HCT116 (cell line): ENCODE measurements at regions not wholly inside any gene's neighbourhood (a gene's known extent, or its start where the extent isn't known, plus 50 kb on each side); places are given as distances from the start of the nearest gene placed in this dataset.

Experiments
- ATAC-seq: fragments of 200-7000 bp; cut with Tn5 transposase; 2 replicates; pipeline ENCODE4 v1.9.1; 2020; ENCODE audit warnings: mild to moderate bottlenecking, moderate library complexity
- BruUV-seq: library from RNA; stranded (reverse); fragments of 400-500 nt; replicated peaks from 2 replicates; lab custom pipeline; 2021; lab: Mats Ljungman, UMichigan
- CTCF ChIA-PET: fragments of 300-600 bp; sonication (Branson Sonifier 250); formaldehyde crosslinking; loops from one replicate; lab custom pipeline; 2021; ENCODE audit warnings: antibody characterized with exemption; lab: Charles Lee
- POLR2A ChIA-PET: fragments of 300-600, 350-600 bp; sonication (Branson Sonifier 250); formaldehyde crosslinking; loops from one replicate; lab custom pipeline; 2021; ENCODE audit warnings: antibody characterized with exemption; lab: Charles Lee
- RAD21 ChIA-PET, 2 experiments: fragments of 300-600 bp; sonication (Branson Sonifier 250); formaldehyde crosslinking; loops; one replicate each; lab custom pipeline; 2023; ENCODE audit warnings: low total read pairs in 2 of 2; ENCODE audit not compliant: uncharacterized antibody in 2 of 2, unreplicated experiment in 2 of 2, low non-redundant PET in 1 of 2; lab: Charles Lee
- DNase-seq: peaks from one replicate; pipeline ENCODE4 v3.0.0-alpha.2; 2010; ENCODE audit warnings: low read depth, low spot score
- H2AFZ ChIP-seq: fragments of 200-600 bp; shearing (Covaris generic), sonication (generic); 2 replicates; pipeline ENCODE4 v1.6.1; 2017; ENCODE audit warnings: low read depth, mixed run types, mixed read lengths, antibody characterized with exemption, low read length; ENCODE audit not compliant: poor library complexity, severe bottlenecking
- H3K27ac ChIP-seq: 2 replicates; pipeline ENCODE4 v1.5.1; 2012; ENCODE audit warnings: low read depth, low read length
- H3K27me3 ChIP-seq: fragments of 200-600 bp; sonication (generic); 2 replicates; pipeline ENCODE4 v1.6.1; 2016; ENCODE audit warnings: mixed run types, low read length, mixed read lengths; ENCODE audit not compliant: insufficient read depth
- H3K36me3 ChIP-seq, 2 experiments: fragments of 200-500 bp in 1 of 2; fragments of 200-600 bp in 1 of 2; sonication (Bioruptor generic) in 1 of 2; sonication (generic) in 1 of 2; 2 replicates each; pipeline versions ENCODE4 v1.5.1 to v1.6.1; 2014 to 2016; ENCODE audit warnings: low read length in 2 of 2, inconsistent platforms in 1 of 2, mixed read lengths in 1 of 2, mixed run types in 1 of 2; ENCODE audit not compliant: insufficient read depth in 2 of 2, control insufficient read depth in 1 of 2
- H3K4me1 ChIP-seq, 2 experiments: fragments of 200-600 bp in 1 of 2; sonication (generic) in 1 of 2; 2 replicates each; pipeline versions ENCODE4 v1.5.1 to v1.6.1; 2012 to 2017; ENCODE audit warnings: low read length in 2 of 2, inconsistent platforms in 1 of 2, mild to moderate bottlenecking in 1 of 2, mixed read lengths in 1 of 2, mixed run types in 1 of 2, moderate library complexity in 1 of 2; ENCODE audit not compliant: insufficient read depth in 2 of 2, control insufficient read depth in 1 of 2
- H3K4me2 ChIP-seq: fragments of 200-600 bp; sonication (generic); 2 replicates; pipeline ENCODE4 v1.6.1; 2017; ENCODE audit warnings: mixed run types, low read length, mixed read lengths
- H3K4me3 ChIP-seq, 2 experiments: fragments of 200-600 bp in 1 of 2; sonication (generic) in 1 of 2; replicated peaks in 1 of 2; 2 replicates each; pipeline ENCODE4 v1.5.1; 2011 to 2016; ENCODE audit warnings: low read length in 2 of 2, control low read depth in 1 of 2, low read depth in 1 of 2, mild to moderate bottlenecking in 1 of 2, mixed read lengths in 1 of 2, mixed run types in 1 of 2
- H3K79me2 ChIP-seq: fragments of 200-600 bp; sonication (generic); 2 replicates; pipeline ENCODE4 v1.6.1; 2017; ENCODE audit warnings: mild to moderate bottlenecking, mixed run types, low read length, moderate library complexity, mixed read lengths; ENCODE audit not compliant: insufficient read depth
- H3K9ac ChIP-seq: fragments of 200-600 bp; sonication (generic); 2 replicates; pipeline ENCODE4 v1.6.1; 2016; ENCODE audit warnings: low read length, mixed read lengths
- H3K9me2 ChIP-seq: fragments of 200-600 bp; sonication (generic), shearing (Covaris generic); 2 replicates; pipeline ENCODE4 v1.6.1; 2017; ENCODE audit warnings: mixed run types, mild to moderate bottlenecking, moderate library complexity; ENCODE audit not compliant: insufficient read depth
- H3K9me3 ChIP-seq, 2 experiments: fragments of 200-500 bp in 1 of 2; fragments of 200-600 bp in 1 of 2; sonication (Bioruptor generic) in 1 of 2; sonication (generic) in 1 of 2; 2 replicates each; pipeline ENCODE4 v1.6.1; 2014 to 2017; ENCODE audit warnings: low read length in 2 of 2, mixed read lengths in 2 of 2, inconsistent platforms in 1 of 2, low read depth in 1 of 2, mild to moderate bottlenecking in 1 of 2, mixed run types in 1 of 2, moderate library complexity in 1 of 2; ENCODE audit not compliant: control insufficient read depth in 1 of 2, insufficient read depth in 1 of 2
- H4K20me1 ChIP-seq: fragments of 200-600 bp; sonication (generic), shearing (Covaris generic); 2 replicates; pipeline ENCODE4 v1.6.1; 2017; ENCODE audit warnings: mixed run types, mild to moderate bottlenecking, moderate library complexity; ENCODE audit not compliant: insufficient read depth
- CBX3 ChIP-seq: IDR thresholded peaks from 2 replicates; pipeline ENCODE4 v1.6.1; 2012; ENCODE audit warnings: low read depth
- EGR1 ChIP-seq: IDR thresholded peaks from 2 replicates; pipeline ENCODE4 v1.6.1; 2012; ENCODE audit warnings: low read depth
- ELF1 ChIP-seq: IDR thresholded peaks from 2 replicates; pipeline ENCODE4 v1.6.1; 2012; ENCODE audit warnings: low read depth, borderline replicate concordance
- FOSL1 ChIP-seq: IDR thresholded peaks from 2 replicates; pipeline ENCODE4 v1.6.1; 2012; ENCODE audit warnings: low read depth
- POLR2A ChIP-seq: IDR thresholded peaks from 2 replicates; pipeline ENCODE4 v1.7.0; 2011; ENCODE audit warnings: borderline replicate concordance; ENCODE audit not compliant: insufficient read depth, insufficient read length; ENCODE audit errors: extremely low read depth
- POLR2AphosphoS5 ChIP-seq: IDR thresholded peaks from 2 replicates; pipeline ENCODE4 v1.6.1; 2011; ENCODE audit warnings: mild to moderate bottlenecking, low read depth, low read length, moderate library complexity
- RAD21 ChIP-seq: IDR thresholded peaks from 2 replicates; pipeline ENCODE4 v1.6.1; 2012; ENCODE audit warnings: low read depth, mild to moderate bottlenecking
- SIN3A ChIP-seq: IDR thresholded peaks from 2 replicates; pipeline ENCODE4 v1.6.1; 2012; ENCODE audit warnings: low read depth
- SP1 ChIP-seq: IDR thresholded peaks from 2 replicates; pipeline ENCODE4 v1.6.1; 2012; ENCODE audit warnings: low read depth
- SRF ChIP-seq: IDR thresholded peaks from 2 replicates; pipeline ENCODE4 v1.6.1; 2012; ENCODE audit warnings: low read depth
- ZFX ChIP-seq: fragments of 450-650 bp; IDR thresholded peaks from 2 replicates; pipeline ENCODE4 v1.6.1; 2017
- intact Hi-C: fragments of 100-400 bp; cut with micrococcal nuclease; formaldehyde crosslinking; loops from 2 replicates; pipeline ENCODE4 v1.10.0; 2022
- TF ChIP-seq, protein P1 (sequence below): IDR thresholded peaks from 2 replicates; pipeline ENCODE4 v1.6.1; 2011; ENCODE audit warnings: mild to moderate bottlenecking, low read length, moderate library complexity; ENCODE audit not compliant: insufficient replicate concordance; ENCODE audit errors: extremely low read depth

DNA sequence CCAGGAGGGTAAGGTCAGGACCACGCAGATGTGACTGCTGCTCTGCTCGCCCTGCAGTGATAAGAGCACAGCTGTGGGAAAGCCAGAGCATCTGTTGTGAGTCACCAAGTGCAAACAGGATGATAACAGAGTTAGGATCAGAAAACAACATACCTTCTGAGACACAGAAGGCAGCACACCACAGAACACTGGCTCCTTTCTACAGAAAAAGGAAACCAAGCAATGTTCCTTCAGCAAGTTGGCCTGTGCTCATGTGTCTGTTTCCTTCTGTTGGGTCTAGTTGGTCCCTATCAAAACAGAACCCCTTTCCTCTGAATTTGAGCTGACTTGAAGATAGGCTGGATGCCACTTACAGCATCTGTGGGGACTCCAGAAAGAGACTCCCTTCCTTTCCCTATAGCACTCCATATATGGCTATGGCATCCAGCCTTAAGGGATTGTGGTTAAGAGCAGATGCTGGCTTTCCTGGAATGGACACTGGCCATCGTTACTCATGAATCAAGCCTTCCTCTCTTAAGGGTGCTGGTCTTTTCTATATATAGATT is 440.7 kb upstream of the THBS1 start:
- no peak overlapping the region for H3K9ac ChIP-seq
- CTCF ChIA-PET: no interaction called here
- no peaks in the 10 kb centered on the region for H3K9me3 ChIP-seq
- peak; percentile 55; the same call in 1 of the 2 replicates for ATAC-seq
- H3K9me2 ChIP-seq: no peaks in the 10 kb centered on the region
- peaks cover 0 to 7% of the 10 kb centered on the region in 2 experiments; a peak in 1 of 4 replicates for H3K4me1 ChIP-seq
- POLR2A ChIA-PET: no interaction called here
- TF ChIP-seq RAD21: no peak
- no peak for TF ChIP-seq FOSL1
- TF ChIP-seq CBX3: no peak
- no peak for TF ChIP-seq ZFX
- no peak for TF ChIP-seq SP1
- TF ChIP-seq EGR1: no peak
- no peak for TF ChIP-seq SRF
- TF ChIP-seq, protein P1, sequence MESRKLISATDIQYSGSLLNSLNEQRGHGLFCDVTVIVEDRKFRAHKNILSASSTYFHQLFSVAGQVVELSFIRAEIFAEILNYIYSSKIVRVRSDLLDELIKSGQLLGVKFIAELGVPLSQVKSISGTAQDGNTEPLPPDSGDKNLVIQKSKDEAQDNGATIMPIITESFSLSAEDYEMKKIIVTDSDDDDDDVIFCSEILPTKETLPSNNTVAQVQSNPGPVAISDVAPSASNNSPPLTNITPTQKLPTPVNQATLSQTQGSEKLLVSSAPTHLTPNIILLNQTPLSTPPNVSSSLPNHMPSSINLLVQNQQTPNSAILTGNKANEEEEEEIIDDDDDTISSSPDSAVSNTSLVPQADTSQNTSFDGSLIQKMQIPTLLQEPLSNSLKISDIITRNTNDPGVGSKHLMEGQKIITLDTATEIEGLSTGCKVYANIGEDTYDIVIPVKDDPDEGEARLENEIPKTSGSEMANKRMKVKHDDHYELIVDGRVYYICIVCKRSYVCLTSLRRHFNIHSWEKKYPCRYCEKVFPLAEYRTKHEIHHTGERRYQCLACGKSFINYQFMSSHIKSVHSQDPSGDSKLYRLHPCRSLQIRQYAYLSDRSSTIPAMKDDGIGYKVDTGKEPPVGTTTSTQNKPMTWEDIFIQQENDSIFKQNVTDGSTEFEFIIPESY: no peak
- no peak for TF ChIP-seq POLR2AphosphoS5
- no peak for TF ChIP-seq SIN3A
- TF ChIP-seq ELF1: no peak
- no peak for TF ChIP-seq POLR2A
- no peak overlapping the region for H2AFZ ChIP-seq
- no peak overlapping the region for H3K27ac ChIP-seq
- no peaks in the 10 kb centered on the region for H3K27me3 ChIP-seq
- no peak overlapping the region for H3K4me2 ChIP-seq
- no peaks in the 10 kb centered on the region for H3K79me2 ChIP-seq
- intact Hi-C loops: no loop called here
- no peaks in the 10 kb centered on the region for H3K36me3 ChIP-seq
- no peak for DNase-seq
- RAD21 ChIA-PET: no interaction called here
- no TSS peak for BruUV-seq
- no peaks in the 10 kb centered on the region for H4K20me1 ChIP-seq
- no peak overlapping the region for H3K4me3 ChIP-seq
